Activated effector memory CD4-positive, alpha-beta T cell treated with anti-CD3 and anti-CD28 coated beads, Interleukin-2, amount 50 U/mL, for 16 hours (primary cell): ENCODE measurements at regions not wholly inside any gene's neighbourhood (a gene's known extent, or its start where the extent isn't known, plus 50 kb on each side); places are given as distances from the start of the nearest gene placed in this dataset.

Experiments used
- DNase-seq: peaks from one replicate; pipeline ENCODE4 v3.0.0-alpha.2; 2020

GRCh38 chr10:47053081-47053798, 142.0 kb downstream of the PTPN20 start:
- no peak for DNase-seq

- DNase-seq, result peak; percentile 58
These were observed 143.7 kb downstream of the PTPN20 start for GRCh38 chr10:47054974-47055373.

DNA sequence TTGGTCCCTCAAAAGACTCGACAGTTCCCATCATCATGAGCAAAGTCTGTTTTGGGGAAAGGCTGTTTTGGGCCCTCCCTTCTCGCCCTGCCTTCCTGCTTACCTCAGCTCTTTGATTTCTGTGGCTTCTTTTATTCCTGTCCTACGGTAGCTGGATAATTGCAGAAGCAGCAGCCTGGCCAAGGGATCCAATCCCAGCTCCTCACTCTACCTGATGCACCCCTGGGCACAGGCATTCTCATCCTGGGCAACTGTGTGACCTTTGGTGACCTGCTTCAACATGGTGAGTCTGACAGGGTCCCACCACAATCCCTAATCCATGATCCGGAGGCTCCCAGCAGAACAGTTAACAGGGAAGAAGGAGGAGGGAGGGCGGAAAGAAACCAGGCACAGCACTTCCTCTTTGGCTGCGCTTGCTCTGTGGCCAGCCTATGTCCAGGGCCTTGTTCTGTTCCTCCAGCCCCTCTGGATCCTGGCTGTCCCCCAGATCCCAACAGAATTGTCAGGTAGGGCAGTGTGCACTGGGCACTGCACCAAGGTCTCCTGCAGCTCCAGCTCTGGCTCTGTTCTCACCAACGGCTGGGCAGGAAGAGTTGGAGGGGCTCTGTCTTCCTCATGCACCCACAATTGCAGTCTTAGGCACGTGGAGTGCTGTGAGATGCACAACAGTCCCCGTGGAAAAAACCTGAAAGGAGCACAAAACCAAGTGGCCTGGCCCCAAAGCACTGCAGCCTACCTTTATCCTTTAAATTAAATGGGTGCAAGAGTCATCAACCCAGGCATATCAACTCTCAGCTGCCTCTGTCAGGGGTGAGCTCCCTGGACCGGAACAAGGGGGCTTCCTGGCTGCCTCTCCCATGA, 144.4 kb downstream of the PTPN20 start:
- no peak for DNase-seq

DNA sequence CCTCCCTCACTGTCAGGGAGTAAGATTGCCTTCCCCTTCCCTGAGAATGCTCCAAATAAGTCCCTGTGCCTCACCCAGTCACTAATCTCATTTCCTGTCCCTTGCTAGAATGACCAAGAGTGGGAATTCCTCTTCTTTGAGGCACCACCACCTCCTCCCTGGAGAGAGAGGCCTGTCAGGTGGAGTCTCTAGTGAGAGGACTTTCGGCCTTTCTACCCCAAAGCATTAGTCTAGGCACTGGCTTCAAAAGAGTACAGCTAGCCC, 145.0 kb downstream of the PTPN20 start:
- DNase-seq, result no peak

- no peak for DNase-seq
These were observed 146.2 kb downstream of the PTPN20 start for GRCh38 chr10:47057471-47057870.

DNA sequence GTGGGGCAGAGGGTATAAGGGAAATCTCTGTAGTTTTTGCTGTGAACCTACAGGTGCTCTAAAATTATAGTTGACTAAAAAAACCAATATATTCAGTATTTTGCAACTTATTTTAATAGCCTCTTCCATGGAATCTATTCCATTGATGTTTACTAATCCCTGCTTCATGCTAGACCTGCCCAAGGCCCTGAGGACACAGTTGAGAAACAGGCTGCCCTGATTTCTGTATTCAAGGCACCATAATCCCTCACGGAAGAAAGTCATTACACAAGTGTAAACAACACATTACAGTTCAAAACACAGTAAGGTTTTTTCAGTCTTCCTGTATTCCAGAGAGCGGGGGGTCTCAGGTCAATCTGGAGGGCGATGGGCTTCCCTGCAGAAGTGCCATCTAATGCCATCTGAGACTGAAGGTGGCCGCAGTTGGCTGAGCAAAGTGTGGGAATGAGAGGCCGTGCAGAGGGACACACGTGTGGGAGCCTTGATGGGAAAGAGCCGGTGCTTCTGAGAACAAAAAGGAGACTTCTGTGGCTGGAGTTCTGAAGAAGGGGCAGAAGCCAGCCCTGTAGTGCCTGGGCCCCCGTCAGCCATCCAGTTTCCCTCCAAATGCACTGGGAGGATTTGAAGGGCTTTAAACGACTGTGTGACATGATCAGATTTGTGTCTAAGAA, 146.9 kb downstream of the PTPN20 start:
- DNase-seq, result no peak

GRCh38 chr10:47058961-47059391, 147.7 kb downstream of the PTPN20 start:
- no peak for DNase-seq

- no peak for DNase-seq
These were observed 148.5 kb downstream of the PTPN20 start for GRCh38 chr10:47059606-47060311.

DNA sequence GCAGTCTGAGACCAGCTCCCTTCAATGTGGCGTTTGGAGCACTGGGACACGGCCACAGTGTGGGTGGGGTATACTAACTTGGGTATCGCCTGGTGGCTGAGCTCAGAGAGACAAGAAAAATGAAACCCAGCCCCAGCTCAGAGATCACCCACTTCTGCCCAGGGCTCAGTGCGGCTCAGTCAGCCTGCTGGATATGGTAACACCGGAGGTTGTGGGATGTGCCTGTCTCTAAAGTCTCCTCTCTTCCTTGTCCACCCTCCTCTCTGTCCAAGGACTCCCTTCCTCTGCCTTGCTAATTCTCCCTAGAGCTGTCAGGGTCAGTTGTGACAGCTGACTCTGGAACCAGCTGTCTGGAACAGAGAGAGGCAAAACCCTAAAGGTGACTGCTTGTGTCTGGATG, 149.1 kb downstream of the PTPN20 start:
- no peak for DNase-seq

- no peak for DNase-seq
These were observed 149.8 kb downstream of the PTPN20 start for GRCh38 chr10:47060993-47061500.

DNA sequence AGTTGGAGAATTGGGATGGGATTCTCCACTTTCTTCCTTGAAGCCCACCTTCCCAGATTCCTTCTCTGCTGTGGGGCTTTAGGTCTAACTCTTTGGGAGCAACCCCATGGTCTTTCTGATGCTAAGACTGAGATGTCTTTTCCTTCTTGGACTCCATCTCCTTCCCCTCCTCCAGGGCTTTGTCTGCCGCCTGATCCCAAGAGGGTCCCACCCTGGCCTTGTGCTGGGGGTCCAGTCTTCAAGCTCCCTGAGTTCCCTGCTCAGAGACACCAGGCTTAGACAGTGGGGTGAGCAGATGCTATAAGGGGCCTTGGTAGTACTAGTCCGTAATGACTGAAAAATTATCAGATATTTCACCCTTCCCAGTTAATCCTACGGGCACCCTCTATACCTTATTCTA, 150.5 kb downstream of the PTPN20 start:
- DNase-seq, result no peak

GRCh38 chr10:47062441-47063200, 151.4 kb downstream of the PTPN20 start:
- DNase-seq, result no peak

DNA sequence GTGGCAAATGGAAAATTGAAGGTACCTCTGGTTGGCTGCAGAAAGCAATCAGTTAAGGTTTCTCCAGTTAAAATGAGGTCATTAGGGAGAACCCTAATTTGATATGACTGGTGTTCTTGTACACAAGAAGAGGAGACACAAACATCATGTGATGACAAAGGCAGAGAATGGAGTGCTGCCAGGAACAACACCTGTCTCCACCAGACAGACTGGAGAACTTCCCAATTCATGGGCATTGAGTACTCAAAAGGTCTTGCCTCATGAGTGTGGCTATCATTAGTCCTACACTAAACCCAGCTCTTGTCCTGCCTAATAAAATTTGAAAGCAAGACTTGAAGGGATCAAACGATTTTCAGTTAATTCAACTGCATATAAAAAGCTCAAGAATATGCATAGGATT, 152.6 kb downstream of the PTPN20 start:
- DNase-seq, result no peak

- no peak for DNase-seq
These were observed 154.7 kb downstream of the PTPN20 start for GRCh38 chr10:47065903-47066302.

GRCh38 chr10:47067949-47068940, 157.0 kb downstream of the PTPN20 start:
- DNase-seq, result no peak

- no peak for DNase-seq
These were observed 159.3 kb downstream of the PTPN20 start for GRCh38 chr10:47070541-47070940.

DNA sequence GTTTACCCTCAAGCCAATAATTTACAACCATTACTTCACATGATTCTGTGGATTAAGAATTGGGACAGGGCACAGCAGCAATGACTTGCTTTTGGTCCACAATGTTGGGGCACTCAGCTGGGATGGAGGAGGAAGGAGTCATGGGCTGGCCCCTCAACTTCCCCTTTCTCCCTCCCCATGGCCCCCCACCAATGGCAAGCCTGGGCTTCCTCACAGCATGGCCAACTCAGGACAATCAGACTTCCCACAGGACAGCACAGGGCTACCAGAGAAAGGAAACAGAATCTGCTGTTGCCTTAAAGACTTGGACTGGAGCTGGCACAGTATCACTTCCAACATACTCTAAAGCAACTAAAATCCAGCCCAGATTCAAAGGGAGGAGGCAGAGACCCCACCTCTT, 160.7 kb downstream of the PTPN20 start:
- no peak for DNase-seq

GRCh38 chr10:47073967-47074366, 162.7 kb downstream of the PTPN20 start:
- DNase-seq, result no peak

- DNase-seq, result no peak
These were observed 165.7 kb downstream of the PTPN20 start for GRCh38 chr10:47076949-47077361.

- no peak for DNase-seq
These were observed 166.2 kb downstream of the PTPN20 start for GRCh38 chr10:47077386-47077785.

DNA sequence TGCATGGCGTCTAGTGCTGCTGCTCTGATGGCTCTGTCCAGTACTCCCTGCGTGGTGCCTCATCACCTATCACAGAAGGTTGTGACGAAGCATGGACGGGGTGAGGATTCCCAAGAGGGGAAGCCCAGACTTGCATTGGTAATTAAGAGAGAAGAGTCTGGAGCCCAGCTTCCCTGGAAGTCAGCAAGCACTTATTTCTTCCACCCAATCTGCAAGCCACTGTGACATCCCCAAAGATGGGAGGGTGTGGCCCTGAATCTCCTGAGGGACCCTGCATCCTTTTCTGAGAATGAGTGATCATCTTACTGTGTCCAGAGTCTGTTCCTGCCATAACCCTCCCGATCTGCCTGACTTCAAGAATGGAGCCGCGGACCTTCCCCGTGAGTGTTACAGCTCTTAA, 166.7 kb downstream of the PTPN20 start:
- no peak for DNase-seq
